GM12878 (cell line): ENCODE measurements at regions not wholly inside any gene's neighbourhood (a gene's known extent, or its start where the extent isn't known, plus 50 kb on each side); places are given as distances from the start of the nearest gene placed in this dataset.

ENCODE experiments used
- ATAC-seq: fragments of 200-7000 bp; cut with Tn5 transposase; 3 replicates; pipeline ENCODE4 v1.9.1; 2020; ENCODE audit warnings: mild to moderate bottlenecking, moderate library complexity
- BruUV-seq: library from RNA; stranded (reverse); fragments of 400-500 nt; replicated peaks from 2 replicates; lab custom pipeline; 2021; lab: Mats Ljungman, UMichigan
- CTCF ChIA-PET: fragments of 300-600 bp; sonication (Branson Sonifier 250); formaldehyde crosslinking; extraction: SDS; loops from one replicate; lab custom pipeline; 2021; ENCODE audit warnings: inconsistent platforms; lab: Yijun Ruan, JAX
- POLR2A ChIA-PET: fragments of 350-600 bp; formaldehyde crosslinking; extraction: SDS; loops from one replicate; lab custom pipeline; 2021; ENCODE audit warnings: inconsistent platforms; lab: Charles Lee
- RAD21 ChIA-PET: fragments of 300-600 bp; sonication (Branson Sonifier 250); formaldehyde crosslinking; loops from one replicate; lab custom pipeline; 2023; ENCODE audit warnings: antibody characterized with exemption; ENCODE audit not compliant: unreplicated experiment; lab: Charles Lee
- SMC1A ChIA-PET: fragments of 300-600 bp; sonication (Branson Sonifier 250); formaldehyde crosslinking; loops from one replicate; lab custom pipeline; 2023; ENCODE audit not compliant: unreplicated experiment, uncharacterized antibody; lab: Charles Lee
- DNase-seq: peaks from one replicate; pipeline ENCODE4 v3.0.0-alpha.2; 2011; ENCODE audit warnings: low read depth, low spot score
- FAIRE-seq: peaks from 3 replicates; lab custom pipeline; 2011; peaks lifted over from hg19 to GRCh38; lab: Jason Lieb, UNC
- H2AFZ ChIP-seq: 2 replicates; pipeline ENCODE4 v1.6.0; 2011; ENCODE audit warnings: low read depth, low read length, control low read depth; ENCODE audit not compliant: control insufficient read depth
- H3K27ac ChIP-seq: 2 replicates; pipeline ENCODE4 v1.5.1; 2011; ENCODE audit warnings: control low read depth; ENCODE audit not compliant: control insufficient read depth, insufficient read depth
- H3K27me3 ChIP-seq, 2 experiments: replicated peaks in 1 of 2; 2 replicates each; pipeline versions ENCODE4 v1.6.0 to v1.6.1; 2011; ENCODE audit warnings: low read length in 1 of 2; ENCODE audit not compliant: control insufficient read depth in 2 of 2, insufficient read depth in 2 of 2
- H3K36me3 ChIP-seq, 2 experiments: 2 replicates each; pipeline ENCODE4 v1.5.1; 2011; ENCODE audit warnings: low read length in 1 of 2; ENCODE audit not compliant: control insufficient read depth in 2 of 2, insufficient read depth in 2 of 2
- H3K4me1 ChIP-seq: 2 replicates; pipeline ENCODE4 v1.6.1; 2011; ENCODE audit warnings: mild to moderate bottlenecking, low read length, moderate library complexity, mixed read lengths; ENCODE audit not compliant: control insufficient read depth, insufficient read depth
- H3K4me2 ChIP-seq: 2 replicates; pipeline ENCODE4 v1.6.0; 2011; ENCODE audit warnings: control low read depth; ENCODE audit not compliant: control insufficient read depth, insufficient read depth
- H3K4me3 ChIP-seq: fragments of 200-600 bp; sonication (generic); 2 replicates; pipeline ENCODE4 v1.5.1; 2016
- H3K79me2 ChIP-seq: 2 replicates; pipeline ENCODE4 v1.6.0; 2011; ENCODE audit warnings: low read length; ENCODE audit not compliant: control insufficient read depth, insufficient read depth
- H3K9ac ChIP-seq: 2 replicates; pipeline ENCODE4 v1.8.0; 2011; ENCODE audit warnings: low read length, control low read depth, mixed read lengths; ENCODE audit not compliant: control insufficient read depth, insufficient read depth
- H3K9me3 ChIP-seq: replicated peaks from 3 replicates; pipeline ENCODE4 v1.5.1; 2011; ENCODE audit warnings: mild to moderate bottlenecking, low read length; ENCODE audit not compliant: control insufficient read depth, insufficient read depth
- H4K20me1 ChIP-seq: 2 replicates; pipeline ENCODE4 v1.6.0; 2011; ENCODE audit not compliant: control insufficient read depth, insufficient read depth
- BMI1 ChIP-seq: fragments of 450-650 bp; IDR thresholded peaks from 2 replicates; pipeline ENCODE4 v1.6.1; 2016; ENCODE audit warnings: mild to moderate bottlenecking, moderate library complexity, borderline replicate concordance
- HDAC6 ChIP-seq: fragments of 200-600 bp; sonication (generic); IDR thresholded peaks from one replicate; pipeline ENCODE4 v1.8.0; 2017; ENCODE audit warnings: antibody characterized with exemption; ENCODE audit not compliant: unreplicated experiment
- JUNB ChIP-seq: IDR thresholded peaks from 2 replicates; pipeline ENCODE4 v1.6.1; 2016; ENCODE audit warnings: antibody characterized with exemption, mild to moderate bottlenecking
- KLF5 ChIP-seq: fragments of 450-650 bp; IDR thresholded peaks from 2 replicates; pipeline ENCODE4 v1.6.1; 2014; ENCODE audit warnings: mild to moderate bottlenecking; ENCODE audit not compliant: partially characterized antibody
- LARP7 ChIP-seq: fragments of 450-650 bp; IDR thresholded peaks from 2 replicates; pipeline ENCODE4 v1.6.1; 2017; ENCODE audit warnings: mild to moderate bottlenecking
- MTA3 ChIP-seq: IDR thresholded peaks from 2 replicates; pipeline ENCODE4 v1.6.1; 2012; ENCODE audit warnings: low read length, inconsistent platforms, borderline replicate concordance
- NBN ChIP-seq: fragments of 450-650 bp; IDR thresholded peaks from 2 replicates; pipeline ENCODE4 v1.6.1; 2016
- POLR2A ChIP-seq: IDR thresholded peaks from 2 replicates; pipeline ENCODE4 v1.6.1; 2011; ENCODE audit warnings: low read depth, mild to moderate bottlenecking, low read length
- SMAD1 ChIP-seq: fragments of 450-650 bp; IDR thresholded peaks from 2 replicates; pipeline ENCODE4 v1.6.1; 2018; ENCODE audit warnings: mild to moderate bottlenecking, low read depth; ENCODE audit not compliant: partially characterized antibody
- STAT1 ChIP-seq: fragments of 450-650 bp; conservative IDR thresholded peaks from 2 replicates; pipeline ENCODE4 v1.6.1; 2014; ENCODE audit warnings: antibody characterized with exemption, mild to moderate bottlenecking
- TBL1XR1 ChIP-seq: IDR thresholded peaks from 2 replicates; pipeline ENCODE4 v1.6.1; 2012; ENCODE audit warnings: low read depth, low read length, improper control_type of control experiment
- TCF12 ChIP-seq: IDR thresholded peaks from 2 replicates; pipeline ENCODE4 v1.6.1; 2011; ENCODE audit warnings: low read depth, mild to moderate bottlenecking, low read length
- ZNF622 ChIP-seq: fragments of 450-650 bp; IDR thresholded peaks from 2 replicates; pipeline ENCODE4 v1.6.1; 2017; ENCODE audit warnings: mild to moderate bottlenecking, inconsistent platforms
- ZSCAN29 ChIP-seq: fragments of 450-650 bp; IDR thresholded peaks from 2 replicates; pipeline ENCODE4 v1.6.1; 2017; ENCODE audit warnings: mild to moderate bottlenecking, moderate library complexity
- ZZZ3 ChIP-seq: IDR thresholded peaks from 2 replicates; pipeline ENCODE4 v1.6.1; 2011; ENCODE audit warnings: low read depth; ENCODE audit not compliant: control insufficient read depth, insufficient read length
- WGBS: methylation state at CpG from one replicate; pipeline ENCODE4 v1.1.6; 2016; ENCODE audit warnings: low lambda C conversion rate; ENCODE audit not compliant: insufficient replicate concordance, insufficient coverage; ENCODE audit errors: missing lambda C conversion rate; 5-methylcytosine and 5-hydroxymethylcytosine counted together
- in situ Hi-C: fragments of 300-500 bp; cut with MboI; formaldehyde crosslinking; loops from 9 replicates; pipeline ENCODE4 v1.14.3; 2018; ENCODE audit warnings: mixed read lengths
- intact Hi-C: fragments of 100-400 bp; cut with micrococcal nuclease; formaldehyde crosslinking; loops from one replicate; pipeline ENCODE4 v1.14.2; 2022; ENCODE audit not compliant: unreplicated experiment
- TF ChIP-seq, protein P1 (sequence below): IDR thresholded peaks from 2 replicates; pipeline ENCODE4 v1.6.1; 2012; ENCODE audit warnings: low read depth, low read length, improper control_type of control experiment
- TF ChIP-seq, protein P2 (sequence below): IDR thresholded peaks from 2 replicates; pipeline ENCODE4 v1.6.1; 2011; ENCODE audit warnings: low read depth, mild to moderate bottlenecking, low read length, moderate library complexity, borderline replicate concordance; ENCODE audit errors: extremely low read depth
- TF ChIP-seq, protein P3 (sequence below): fragments of 450-650 bp; formaldehyde crosslinking; IDR thresholded peaks from 2 replicates; pipeline ENCODE4 v1.5.0; 2022; ENCODE audit warnings: mild to moderate bottlenecking, missing genetic modification characterization
- TF ChIP-seq, protein P4 (sequence below): IDR thresholded peaks from 2 replicates; pipeline ENCODE4 v1.6.1; 2012; ENCODE audit warnings: mild to moderate bottlenecking, low read depth, low read length

DNA sequence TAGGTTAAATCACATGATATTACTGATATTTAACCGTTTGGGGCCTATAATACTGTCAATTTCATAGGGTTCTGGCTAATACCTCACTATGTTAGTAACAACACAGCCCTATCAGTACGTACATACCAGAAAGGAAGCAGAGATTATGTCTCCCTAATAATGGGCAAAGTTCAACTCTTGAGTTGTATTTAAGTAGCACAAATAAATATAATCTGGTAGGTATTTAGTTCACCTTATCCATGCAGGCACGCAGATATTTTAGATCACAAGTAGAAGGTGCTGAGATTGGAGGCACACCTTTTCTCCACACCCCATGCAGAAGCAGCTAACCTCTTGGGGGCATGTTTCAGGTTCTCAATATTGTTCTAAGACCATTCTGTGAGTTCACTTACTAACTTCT is 118.9 kb downstream of the IRS1 start:
- Histone ChIP-seq H3K4me3 (no peak overlapping the region), H3K9ac (no peak overlapping the region), H3K4me2 (no peak overlapping the region), H3K4me1 (no peaks in the 10 kb centered on the region), H3K9me3 (no peaks in the 10 kb centered on the region), H3K27me3 (no peaks in the 10 kb centered on the region), H3K79me2 (no peaks in the 10 kb centered on the region), H2AFZ (no peak overlapping the region), H3K36me3 (no peaks in the 10 kb centered on the region), H3K27ac (no peak overlapping the region), H4K20me1 (no peaks in the 10 kb centered on the region)
- no peak for FAIRE-seq
- intact Hi-C loops, result no loop called here
- ChIA-PET CTCF (no interaction called here), RAD21 (no interaction called here), SMC1A (no interaction called here), POLR2A (no interaction called here)
- BruUV-seq, result no TSS peak
- TF ChIP-seq ZSCAN29, result no peak
- TF ChIP-seq KLF5, result no peak
- no peak for TF ChIP-seq TBL1XR1
- TF ChIP-seq SMAD1, result no peak
- TF ChIP-seq, protein P1, sequence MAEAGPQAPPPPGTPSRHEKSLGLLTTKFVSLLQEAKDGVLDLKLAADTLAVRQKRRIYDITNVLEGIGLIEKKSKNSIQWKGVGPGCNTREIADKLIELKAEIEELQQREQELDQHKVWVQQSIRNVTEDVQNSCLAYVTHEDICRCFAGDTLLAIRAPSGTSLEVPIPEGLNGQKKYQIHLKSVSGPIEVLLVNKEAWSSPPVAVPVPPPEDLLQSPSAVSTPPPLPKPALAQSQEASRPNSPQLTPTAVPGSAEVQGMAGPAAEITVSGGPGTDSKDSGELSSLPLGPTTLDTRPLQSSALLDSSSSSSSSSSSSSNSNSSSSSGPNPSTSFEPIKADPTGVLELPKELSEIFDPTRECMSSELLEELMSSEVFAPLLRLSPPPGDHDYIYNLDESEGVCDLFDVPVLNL, result no peak
- TF ChIP-seq, protein P2, sequence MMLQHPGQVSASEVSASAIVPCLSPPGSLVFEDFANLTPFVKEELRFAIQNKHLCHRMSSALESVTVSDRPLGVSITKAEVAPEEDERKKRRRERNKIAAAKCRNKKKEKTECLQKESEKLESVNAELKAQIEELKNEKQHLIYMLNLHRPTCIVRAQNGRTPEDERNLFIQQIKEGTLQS, result no peak
- TF ChIP-seq ZZZ3, result no peak
- TF ChIP-seq TCF12, result no peak
- no peak for TF ChIP-seq JUNB
- TF ChIP-seq MTA3, result no peak
- TF ChIP-seq BMI1, result no peak
- no peak for TF ChIP-seq POLR2A
- no peak for TF ChIP-seq ZNF622
- TF ChIP-seq NBN, result no peak
- TF ChIP-seq, protein P3, sequence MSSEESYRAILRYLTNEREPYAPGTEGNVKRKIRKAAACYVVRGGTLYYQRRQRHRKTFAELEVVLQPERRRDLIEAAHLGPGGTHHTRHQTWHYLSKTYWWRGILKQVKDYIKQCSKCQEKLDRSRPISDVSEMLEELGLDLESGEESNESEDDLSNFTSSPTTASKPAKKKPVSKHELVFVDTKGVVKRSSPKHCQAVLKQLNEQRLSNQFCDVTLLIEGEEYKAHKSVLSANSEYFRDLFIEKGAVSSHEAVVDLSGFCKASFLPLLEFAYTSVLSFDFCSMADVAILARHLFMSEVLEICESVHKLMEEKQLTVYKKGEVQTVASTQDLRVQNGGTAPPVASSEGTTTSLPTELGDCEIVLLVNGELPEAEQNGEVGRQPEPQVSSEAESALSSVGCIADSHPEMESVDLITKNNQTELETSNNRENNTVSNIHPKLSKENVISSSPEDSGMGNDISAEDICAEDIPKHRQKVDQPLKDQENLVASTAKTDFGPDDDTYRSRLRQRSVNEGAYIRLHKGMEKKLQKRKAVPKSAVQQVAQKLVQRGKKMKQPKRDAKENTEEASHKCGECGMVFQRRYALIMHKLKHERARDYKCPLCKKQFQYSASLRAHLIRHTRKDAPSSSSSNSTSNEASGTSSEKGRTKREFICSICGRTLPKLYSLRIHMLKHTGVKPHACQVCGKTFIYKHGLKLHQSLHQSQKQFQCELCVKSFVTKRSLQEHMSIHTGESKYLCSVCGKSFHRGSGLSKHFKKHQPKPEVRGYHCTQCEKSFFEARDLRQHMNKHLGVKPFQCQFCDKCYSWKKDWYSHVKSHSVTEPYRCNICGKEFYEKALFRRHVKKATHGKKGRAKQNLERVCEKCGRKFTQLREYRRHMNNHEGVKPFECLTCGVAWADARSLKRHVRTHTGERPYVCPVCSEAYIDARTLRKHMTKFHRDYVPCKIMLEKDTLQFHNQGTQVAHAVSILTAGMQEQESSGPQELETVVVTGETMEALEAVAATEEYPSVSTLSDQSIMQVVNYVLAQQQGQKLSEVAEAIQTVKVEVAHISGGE, result no peak
- TF ChIP-seq, protein P4, sequence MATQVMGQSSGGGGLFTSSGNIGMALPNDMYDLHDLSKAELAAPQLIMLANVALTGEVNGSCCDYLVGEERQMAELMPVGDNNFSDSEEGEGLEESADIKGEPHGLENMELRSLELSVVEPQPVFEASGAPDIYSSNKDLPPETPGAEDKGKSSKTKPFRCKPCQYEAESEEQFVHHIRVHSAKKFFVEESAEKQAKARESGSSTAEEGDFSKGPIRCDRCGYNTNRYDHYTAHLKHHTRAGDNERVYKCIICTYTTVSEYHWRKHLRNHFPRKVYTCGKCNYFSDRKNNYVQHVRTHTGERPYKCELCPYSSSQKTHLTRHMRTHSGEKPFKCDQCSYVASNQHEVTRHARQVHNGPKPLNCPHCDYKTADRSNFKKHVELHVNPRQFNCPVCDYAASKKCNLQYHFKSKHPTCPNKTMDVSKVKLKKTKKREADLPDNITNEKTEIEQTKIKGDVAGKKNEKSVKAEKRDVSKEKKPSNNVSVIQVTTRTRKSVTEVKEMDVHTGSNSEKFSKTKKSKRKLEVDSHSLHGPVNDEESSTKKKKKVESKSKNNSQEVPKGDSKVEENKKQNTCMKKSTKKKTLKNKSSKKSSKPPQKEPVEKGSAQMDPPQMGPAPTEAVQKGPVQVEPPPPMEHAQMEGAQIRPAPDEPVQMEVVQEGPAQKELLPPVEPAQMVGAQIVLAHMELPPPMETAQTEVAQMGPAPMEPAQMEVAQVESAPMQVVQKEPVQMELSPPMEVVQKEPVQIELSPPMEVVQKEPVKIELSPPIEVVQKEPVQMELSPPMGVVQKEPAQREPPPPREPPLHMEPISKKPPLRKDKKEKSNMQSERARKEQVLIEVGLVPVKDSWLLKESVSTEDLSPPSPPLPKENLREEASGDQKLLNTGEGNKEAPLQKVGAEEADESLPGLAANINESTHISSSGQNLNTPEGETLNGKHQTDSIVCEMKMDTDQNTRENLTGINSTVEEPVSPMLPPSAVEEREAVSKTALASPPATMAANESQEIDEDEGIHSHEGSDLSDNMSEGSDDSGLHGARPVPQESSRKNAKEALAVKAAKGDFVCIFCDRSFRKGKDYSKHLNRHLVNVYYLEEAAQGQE, result no peak
- TF ChIP-seq HDAC6, result no peak
- TF ChIP-seq LARP7, result no peak
- no peak for TF ChIP-seq STAT1
- in situ Hi-C loops, result no loop called here
- WGBS, result 22% methylated on average over 3 of the region's 3 CpGs
- ATAC-seq, result no peak
- DNase-seq, result no peak
